TTC549 (cell line): ENCODE measurements at regions not wholly inside any gene's neighbourhood (a gene's known extent, or its start where the extent isn't known, plus 50 kb on each side); places are given as distances from the start of the nearest gene placed in this dataset.

ENCODE experiments used
- FAIRE-seq: peaks from 2 replicates; lab custom pipeline; 2012; peaks lifted over from hg19 to GRCh38; lab: Jason Lieb, UNC

DNA sequence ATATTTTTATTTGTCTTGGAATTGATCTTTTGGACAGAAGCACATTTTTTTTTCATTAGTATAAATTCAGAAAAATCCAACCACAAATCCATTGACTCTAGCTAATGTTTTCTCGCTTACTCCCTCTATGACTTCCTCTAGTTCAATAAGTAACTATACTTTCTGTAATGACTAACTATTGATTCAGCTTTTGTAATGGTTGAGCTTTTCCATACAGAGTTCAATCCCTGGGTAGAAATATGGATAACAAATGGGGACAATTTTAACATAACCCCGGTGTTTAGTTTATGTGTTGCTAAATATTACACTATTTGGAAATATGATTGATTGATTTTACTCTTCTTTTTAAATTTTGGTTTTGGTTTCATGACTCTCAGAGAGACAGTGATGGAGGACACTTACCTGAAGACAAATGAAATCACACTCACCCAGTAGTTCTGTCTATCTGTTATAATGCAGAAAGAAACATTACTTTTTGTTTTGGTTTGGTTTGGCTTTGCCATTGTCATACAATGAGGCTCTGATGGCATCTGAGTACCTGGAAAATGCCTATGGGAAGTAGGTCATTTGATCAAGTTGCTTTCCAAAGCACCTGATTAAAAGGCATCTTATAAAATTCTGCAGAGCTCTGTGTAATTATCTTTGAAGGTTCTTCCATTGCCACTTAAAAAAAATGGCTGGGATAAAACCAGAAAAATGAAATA, 309.7 kb upstream of the MPDZ start:
- no peak for FAIRE-seq

DNA sequence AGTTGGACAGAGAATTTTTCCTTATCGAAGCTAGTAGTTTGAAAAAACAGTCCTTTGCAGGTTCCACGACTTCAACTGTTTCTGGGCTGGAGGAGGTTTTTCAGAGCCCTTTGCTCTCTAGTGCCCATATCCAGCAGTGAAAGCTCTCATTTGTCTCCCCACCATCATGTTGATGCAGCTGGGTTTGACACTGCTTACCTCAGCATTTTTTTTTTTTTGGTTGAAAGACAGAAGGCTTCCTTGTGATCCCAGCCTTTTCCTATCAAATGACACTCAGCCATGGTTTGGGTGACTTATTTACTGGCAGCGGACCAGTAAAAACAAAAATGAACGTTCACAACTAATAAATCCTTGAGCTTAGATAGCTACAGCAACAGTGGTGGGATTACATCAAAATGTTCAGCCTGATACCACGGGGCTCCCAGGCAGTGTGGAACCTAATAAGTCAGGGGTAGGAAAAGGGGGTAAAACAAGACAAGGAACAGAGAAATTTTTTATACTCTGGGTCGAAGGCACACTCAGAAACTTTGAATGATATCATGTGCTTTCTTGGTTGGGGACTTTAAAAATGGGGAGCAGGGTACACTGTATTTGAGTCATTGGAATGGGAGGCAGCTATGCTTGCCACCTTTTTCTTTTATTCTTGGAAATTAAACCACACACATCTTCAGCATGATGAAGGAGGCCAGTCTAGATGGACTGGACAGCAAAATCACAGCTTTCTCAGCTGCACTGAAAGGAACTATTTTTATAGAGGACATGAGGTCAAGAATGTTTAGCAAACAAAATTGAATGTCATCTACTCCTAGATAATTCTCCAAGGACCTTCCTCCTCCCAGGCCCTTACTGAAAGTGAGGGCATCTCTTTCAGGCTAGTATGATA, 308.9 kb upstream of the MPDZ start:
- FAIRE-seq: no peak

DNA sequence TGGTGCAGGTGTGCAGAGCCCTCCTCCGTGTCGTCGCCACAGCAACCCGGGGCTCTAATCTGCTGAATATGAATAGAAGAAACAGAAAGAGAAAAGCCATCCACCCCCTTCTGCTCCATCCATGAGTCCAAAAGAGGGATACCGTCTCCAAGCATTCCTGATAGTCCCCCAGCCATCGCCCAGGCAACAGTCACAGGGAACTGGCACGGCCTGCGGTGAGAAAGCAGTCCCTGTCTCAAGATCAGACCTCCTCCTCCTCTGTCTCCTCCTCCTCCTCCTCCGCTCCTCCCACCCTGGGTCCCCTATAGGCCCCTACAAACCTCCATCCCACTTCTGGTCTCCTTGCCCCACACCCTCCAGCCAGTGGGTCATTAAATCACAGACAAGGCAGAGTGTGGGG, 308.1 kb upstream of the MPDZ start:
- FAIRE-seq: no peak

DNA sequence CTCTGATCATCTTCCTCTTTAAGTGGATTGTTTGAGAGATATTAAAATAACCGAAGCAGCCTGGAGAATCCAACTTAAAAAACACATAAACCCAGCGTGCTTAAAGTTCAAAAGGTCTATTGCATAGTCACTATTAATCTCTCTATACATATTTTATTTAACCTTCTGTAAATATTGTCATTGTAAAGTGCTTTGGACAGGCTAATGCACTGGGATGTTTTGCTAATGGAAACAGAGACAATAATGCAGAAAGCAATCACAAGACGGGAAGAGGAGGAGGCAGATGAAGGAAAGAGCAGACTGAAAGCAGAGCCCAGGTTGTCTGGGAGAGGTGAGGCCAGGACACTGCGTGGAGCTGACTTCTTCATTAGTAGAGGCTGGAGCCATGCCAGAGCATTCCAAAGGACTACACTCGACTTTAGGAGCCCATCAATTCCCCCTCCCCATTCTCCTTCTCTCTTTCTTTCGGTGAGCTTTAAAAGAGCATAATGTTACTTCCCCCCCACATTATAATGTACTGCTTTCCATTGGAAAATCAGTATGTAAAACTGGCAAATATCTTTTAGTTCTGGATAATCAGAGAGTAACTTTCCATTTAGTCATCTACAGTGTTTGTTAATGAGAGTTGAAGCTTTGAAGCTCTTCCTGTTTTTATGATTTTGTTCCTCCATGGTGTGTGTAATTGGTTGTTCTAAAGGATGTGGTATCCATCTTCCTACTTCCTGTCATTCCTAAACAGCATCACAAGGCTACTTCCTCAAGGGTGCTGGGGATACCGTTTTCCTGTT, 307.3 kb upstream of the MPDZ start:
- FAIRE-seq: no peak

DNA sequence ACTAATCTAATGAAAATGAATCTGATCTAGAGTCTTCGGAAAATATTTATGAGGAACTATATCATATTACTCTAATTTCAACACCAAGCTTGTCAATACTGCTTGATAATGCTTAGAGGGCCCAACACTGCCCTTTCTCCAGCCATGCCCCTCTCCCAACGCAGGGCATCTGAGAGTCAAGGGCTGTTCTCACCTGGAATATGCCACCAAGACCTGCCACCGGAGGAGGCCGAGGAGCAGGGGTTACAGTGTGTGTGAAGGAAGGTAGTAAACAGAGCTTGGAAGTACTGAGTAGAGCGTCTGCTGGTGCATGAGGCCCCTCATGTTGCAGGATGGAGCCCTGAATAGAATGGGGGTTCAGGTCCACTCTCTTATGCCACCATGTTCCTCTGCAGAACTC, 301.3 kb upstream of the MPDZ start:
- no peak for FAIRE-seq

DNA sequence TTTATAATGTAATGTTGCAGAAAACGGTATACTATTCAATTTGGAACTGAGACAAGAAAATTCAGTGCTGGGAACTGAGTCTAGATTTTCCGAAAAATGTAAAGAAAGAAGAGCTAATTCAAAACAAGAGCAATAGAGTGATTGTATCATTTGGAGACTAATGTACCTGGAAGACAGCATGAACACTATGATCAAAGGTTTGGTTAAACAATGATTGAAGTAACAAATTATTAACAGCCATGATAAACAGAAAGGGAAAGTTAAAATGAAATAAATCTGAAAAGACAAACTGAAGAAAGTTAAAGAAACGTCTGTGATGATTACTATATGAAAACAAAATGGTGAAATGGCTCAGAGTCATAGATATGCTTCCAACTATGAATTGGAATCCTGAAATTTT, 300.6 kb upstream of the MPDZ start:
- no peak for FAIRE-seq

DNA sequence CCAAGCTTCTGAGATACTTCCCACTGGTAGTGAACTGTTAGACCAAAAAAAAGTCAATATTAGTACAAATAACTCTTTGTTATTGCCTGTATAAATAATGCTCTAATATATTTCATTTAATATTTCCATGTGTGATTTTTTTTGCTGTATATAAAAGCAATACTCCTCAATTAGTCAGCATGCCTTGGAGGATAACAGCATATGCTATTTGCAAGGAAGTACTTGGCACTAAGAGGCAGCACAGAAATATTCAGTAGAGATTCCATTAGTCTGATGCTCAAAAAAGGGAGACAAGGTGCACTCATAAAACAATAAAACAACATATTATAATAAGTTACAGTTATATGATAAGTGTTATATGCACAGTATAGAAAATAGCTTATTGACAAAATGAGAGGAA, 296.6 kb upstream of the MPDZ start:
- FAIRE-seq: no peak

DNA sequence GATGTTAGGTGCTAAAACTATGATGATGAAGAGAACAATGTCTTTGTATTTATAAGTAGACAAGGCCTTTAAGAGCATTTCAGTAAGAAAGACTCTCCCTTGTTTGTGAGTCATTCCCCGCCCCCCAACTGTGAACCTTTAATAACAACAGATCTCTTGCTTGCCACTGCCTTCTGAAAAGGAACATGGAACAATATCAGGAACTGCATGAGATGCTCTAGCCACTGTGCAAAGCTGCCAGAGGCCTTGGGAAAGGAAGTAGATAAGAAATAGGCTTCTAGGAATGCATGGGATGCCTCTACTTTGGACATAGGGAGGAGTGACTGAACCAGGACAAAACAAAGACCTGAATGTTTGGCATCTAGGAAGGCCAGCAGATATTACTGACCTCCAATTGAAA, 296.1 kb upstream of the MPDZ start:
- no peak for FAIRE-seq

DNA sequence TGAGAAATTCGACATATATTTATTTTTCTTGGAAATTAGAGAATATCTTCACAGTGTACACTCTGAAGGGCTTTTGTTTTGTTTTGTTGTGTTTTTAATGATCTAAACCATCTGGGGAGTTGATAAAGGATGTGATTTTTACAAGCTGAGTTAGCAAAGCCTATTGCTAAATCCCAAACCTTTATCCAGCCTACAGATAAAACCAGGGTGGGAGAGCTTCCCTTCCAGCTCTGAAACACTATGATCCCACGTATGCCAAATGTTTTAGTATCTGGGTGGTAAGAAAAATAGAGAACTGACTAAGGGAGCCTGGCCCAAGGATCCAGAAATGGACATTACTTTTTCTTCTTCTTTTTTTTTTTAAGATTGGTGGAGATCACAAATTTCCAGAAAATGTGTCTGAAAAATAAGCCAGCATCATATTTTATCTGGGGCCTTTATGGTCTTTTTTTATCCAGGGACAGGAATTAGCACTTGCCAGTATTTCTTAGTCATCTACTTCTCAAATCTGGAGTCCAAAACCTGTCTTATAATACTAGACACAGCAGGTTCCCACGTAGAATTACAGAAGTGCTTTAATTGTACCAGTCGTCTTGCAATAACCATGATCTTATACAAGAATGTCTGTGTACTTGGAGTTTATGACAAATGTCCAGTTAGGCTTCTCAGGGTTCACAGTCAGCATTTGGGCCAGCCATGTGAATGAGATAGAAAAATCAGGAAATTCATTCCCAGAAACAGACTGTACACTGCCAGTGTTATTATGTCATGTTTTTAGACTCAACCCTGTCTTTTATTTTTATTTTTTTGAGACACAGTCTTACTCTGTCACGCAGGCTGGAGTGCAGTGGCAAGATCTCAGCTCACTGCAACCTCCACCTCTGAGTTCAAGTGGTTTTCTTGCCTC, 290.8 kb upstream of the MPDZ start:
- FAIRE-seq: no peak

DNA sequence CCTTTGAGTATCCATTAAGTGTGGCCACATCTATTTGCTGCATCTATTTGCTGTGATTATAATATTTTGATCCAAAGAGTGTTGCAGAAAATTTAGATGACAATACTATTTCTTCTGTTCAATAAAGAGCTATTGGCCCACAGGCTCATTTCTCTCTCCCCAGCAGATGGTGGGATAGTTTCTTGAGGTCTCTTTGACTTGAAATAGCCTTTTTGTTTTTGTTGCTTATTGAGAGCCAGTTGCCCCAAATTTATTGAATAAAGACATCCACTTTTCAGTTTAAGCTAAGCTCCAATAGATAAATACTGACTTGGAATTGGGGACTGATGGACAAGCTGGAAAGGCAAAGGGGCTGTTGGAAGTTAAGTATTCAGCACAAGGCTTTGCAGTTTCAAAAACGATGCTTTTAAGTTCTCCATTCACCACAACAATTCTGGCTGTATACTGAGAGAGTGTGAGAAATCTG, 290.1 kb upstream of the MPDZ start:
- FAIRE-seq: no peak

DNA sequence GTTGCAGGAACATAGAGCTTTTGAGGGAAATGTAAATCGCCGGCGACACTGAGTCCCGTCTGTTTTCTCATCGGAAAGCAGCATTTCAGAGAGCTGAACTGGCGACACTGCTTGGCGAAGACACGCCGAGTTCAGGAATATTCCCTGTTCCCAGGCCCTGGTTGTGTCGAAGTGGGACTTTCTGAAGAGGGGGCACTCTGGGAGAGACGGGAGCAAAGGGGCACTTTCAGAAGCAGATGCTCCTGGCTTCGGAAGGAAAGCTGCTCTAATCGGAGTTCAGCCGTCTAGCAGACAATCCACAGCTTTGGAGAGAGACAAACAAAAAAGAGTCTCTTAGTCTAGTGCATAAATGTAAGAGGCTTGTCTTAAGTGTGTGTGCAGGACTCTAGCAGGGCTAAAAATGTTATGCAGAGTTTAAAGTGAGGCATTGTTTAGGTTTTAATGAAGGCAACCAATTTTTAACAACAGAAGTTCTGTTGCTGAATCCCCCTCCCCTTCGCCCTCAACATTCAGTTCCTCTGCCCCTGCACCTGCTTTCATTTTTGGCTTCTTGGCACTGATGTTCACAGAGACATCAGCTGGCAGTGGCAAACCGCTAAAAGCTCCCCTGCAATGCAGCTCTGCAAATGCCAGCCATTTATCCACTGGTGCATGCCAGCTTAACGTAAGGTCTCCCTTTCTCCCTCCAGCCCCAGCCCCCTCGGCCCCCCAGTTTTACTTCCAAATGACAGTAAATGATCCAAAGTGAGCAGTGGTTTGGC, 289.5 kb upstream of the MPDZ start:
- no peak for FAIRE-seq

DNA sequence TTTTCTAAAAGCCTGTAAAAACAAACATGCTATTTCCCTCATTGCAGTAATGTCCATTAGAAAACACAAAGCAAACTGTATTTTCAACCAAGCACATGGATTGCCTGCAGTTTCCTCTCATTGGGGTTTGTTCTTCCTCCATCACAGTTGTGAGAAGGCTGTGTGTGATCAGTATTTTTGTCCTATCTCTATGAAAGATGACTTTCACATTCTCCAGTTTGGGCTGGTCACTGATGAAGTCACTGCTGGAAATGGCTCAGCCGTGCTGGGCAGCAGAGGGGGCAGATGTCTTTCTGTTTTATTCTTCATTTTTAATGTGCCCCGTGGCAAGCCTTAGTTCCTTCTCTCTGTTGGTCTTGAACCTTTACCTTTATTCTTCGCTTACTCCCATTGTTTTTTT, 288.9 kb upstream of the MPDZ start:
- no peak for FAIRE-seq

DNA sequence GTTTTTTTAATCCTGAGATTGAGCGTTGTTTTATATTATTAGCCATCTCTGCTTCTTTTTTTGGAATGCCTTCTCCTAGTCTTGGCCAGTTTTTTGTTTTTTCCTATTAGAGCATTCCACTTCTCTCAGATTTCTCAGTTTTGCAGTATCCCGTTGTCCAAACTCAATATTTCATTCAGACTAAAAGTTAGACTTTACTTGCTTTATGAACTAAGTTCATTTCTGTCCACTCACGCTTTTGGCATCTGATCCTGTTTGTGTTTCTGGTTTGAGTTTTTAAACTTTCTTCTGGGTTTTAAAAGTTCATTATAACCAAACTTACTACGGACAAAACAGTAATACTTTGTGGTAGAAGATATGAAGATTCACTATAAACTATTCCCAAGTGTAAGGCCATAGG, 288.3 kb upstream of the MPDZ start:
- no peak for FAIRE-seq

DNA sequence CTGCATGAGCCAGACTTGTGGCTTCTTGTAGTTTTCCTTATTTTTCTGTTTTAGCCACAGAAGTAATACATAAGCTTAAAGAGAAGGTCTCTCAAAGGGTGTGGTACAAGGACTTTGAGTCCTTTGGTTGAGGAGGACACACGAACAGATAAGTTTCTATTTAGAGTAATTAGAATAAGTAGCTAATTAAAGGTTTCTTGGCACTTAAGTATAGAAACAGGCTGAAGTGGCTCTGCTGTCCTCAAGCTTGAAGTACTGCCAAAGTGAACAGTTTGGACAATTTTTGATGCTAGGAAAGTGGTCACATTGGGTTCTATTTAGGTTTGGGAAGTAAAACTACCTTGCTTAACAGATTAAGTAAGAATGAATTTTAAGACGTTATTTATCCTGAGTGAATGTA, 278.3 kb upstream of the MPDZ start:
- no peak for FAIRE-seq

DNA sequence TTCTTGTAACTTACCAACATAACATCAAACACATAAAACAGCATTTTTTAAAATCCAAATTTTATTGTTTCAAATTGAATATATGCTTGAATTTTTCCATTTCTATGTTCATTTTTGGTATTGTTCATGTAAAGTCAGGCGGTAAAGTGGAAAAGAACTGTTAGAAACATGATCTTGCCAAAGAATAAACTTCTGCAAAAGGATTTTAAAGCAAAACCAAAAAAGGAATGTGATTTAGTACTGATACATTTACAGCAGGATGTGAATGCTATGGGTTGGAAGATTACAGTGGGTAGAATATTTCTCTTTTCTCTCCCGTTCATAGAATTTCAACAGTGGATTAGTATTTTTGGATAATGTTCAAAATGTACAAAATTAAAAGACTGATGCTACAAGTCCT, 277.2 kb upstream of the MPDZ start:
- no peak for FAIRE-seq

DNA sequence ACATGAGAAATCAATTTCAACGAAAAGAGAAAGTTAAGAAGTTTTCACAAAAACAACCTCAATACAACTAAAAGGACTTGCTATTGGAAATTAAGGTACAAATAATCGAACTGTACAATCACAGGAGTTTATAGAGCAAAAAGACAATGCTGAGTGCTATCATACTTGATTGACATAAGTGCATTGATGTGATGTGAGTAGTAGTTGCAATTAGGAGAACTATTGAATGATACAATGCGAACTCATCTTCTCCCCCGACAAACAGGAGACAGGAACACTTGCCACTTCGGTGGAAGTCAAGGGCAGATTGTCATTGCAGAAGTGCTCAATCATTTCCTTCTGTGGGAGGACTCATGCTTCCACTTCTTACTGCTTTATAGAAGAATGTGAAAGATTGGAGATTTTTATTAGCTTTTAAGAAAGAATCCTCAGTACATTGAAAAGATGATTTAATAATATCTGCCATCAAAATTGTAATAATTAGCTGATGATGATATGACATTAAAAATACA, 276.6 kb upstream of the MPDZ start:
- no peak for FAIRE-seq

DNA sequence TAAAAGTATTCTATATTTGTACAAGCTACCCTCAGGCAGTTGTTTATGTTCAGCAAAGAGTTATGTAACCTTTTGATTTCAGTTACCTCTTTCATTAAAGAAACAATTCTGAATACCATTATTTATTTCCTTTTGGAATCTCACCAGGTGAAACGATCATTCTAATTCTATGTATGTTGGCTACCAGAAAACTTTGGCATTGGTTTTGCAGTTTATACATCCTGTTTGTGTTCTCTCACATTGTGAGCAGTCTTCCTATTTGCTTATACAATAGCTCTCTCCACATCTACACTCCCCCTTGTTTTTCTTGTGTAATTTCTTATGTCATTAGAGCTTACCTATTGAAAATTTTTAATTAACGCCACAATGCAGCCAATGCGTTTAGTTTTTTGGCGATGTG, 276.0 kb upstream of the MPDZ start:
- FAIRE-seq: no peak

DNA sequence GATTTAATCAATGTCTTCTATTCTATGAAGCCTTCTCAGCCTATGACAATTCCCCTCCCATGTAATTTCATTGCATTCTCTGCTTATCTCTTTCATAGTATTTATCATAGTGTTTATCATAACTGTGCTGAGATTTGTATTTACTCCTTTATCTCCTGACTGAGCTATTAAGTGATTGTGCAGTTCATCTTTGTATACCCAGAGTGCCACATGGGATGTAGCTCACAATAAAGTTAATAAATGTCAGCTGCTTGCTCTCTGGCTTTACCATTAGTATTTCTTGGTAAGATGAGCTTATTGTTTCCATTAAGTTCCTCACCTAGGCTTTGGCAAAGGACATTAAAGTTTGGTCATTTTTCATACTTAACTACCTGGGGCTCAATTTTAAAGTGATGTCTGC, 275.1 kb upstream of the MPDZ start:
- FAIRE-seq: no peak

DNA sequence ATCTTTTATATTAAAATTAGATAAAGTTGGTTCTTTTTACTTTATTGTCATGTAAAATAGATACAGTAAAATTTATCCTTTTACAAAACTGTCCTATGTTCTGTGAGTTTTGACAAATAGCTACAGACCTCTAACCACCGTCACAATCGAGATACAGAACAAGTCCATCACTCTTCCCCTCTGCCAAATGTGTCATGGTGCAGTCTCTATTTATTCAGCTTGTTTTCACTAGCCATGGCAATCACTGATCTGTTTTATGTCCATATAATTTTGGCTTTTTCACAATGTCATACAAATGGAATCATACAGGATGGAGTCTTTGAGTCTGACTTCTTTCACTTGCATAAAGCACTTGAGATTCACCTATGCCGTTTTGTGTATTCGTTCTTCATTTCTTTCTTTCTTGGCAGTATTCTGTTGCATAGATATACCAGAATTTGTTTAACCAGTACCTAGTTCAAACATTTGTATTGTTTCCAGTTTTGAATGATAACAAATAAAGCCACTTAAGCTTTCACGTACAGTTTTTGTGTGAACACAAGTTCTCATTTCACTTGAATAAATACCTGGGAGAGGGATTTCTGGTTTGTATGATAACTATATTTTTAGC, 273.2 kb upstream of the MPDZ start:
- FAIRE-seq: no peak

DNA sequence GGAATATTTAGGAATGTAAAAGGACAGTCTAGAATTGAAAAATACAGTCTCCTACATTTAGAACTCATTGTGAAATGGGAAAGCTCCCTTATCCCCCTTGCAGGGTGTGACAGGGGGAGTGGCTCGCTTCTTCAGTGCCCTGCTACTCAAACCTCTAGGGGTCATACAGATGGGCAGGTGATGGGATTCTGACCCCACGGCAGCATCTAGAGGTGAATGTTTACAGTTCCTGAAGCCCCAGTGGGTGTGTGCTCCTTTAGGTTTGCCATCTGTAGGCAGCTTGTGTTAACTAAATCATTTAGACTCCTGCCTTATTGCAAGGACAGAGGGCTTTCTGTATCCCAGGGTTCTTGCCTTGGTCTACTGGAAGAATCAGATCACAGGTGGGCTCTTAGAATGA, 271.0 kb upstream of the MPDZ start:
- FAIRE-seq: no peak

DNA sequence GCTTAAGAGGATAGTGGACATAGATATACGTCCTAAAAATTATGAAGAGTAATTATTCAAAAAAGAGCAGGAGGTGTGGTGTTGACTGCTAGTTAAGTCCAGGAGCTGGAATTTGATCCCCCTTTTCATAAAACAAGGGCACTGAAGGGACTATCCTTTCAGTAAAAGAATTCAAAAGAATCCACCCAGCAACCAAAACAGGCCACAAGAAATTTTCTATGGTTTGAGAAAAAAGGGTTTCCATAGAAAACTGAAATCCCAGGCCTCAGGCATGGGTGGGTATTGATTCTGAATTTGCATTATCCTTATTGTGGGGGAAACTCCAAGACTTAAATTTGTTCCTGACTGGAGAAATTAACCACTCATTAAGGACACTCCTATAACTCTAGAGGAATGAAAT, 269.0 kb upstream of the MPDZ start:
- FAIRE-seq: no peak
